ENCODE measurements at regions not wholly inside any gene's neighbourhood (a gene's known extent, or its start where the extent isn't known, plus 50 kb on each side); places are given as distances from the start of the nearest gene placed in this dataset.

GRCh38 chr13:61029064-61029463 lies 386.6 kb downstream of the PCDH20 start:
- no peak overlapping the region for H3K9ac ChIP-seq (replicated peaks in 1 of 4; ENCODE audit: extremely low read depth in 1 of 4, low read depth in 3 of 4, low read length in 3 of 4)
- no peaks in the 10 kb centered on the region for H3K79me1 ChIP-seq (ENCODE audit: low read depth, low read length)
- POLR2A ChIA-PET (ENCODE audit: partially characterized antibody): no interaction called here
- no peak overlapping the region for H4K8ac ChIP-seq (ENCODE audit: extremely low read depth, insufficient read depth, low read length)
- H3K14ac ChIP-seq (ENCODE audit: insufficient read length): no peak overlapping the region
- no peaks in the 10 kb centered on the region for H3K9me3 ChIP-seq (ENCODE audit: insufficient read depth in 2 of 2, low read depth in 1 of 2, low read length in 1 of 2)
- no peak overlapping the region for H2BK120ac ChIP-seq (replicated peaks; ENCODE audit: low read depth, low read length)
- peak overlapping the region; percentile 20; the same call in 1 of the 2 replicates for H2AFZ ChIP-seq (ENCODE audit: low read length)
- H2BK12ac ChIP-seq (ENCODE audit: low read depth, low read length): no peak overlapping the region
- H4K5ac ChIP-seq (ENCODE audit: insufficient read length, low read depth, low read length): no peak overlapping the region
- no peaks in the 10 kb centered on the region for H3K4me1 ChIP-seq (replicated peaks in 1 of 4; ENCODE audit: control insufficient read depth in 3 of 4, insufficient read depth in 4 of 4, low read length in 3 of 4)
- H3K4ac ChIP-seq (replicated peaks; ENCODE audit: insufficient read length, low read depth, low read length): no peak overlapping the region
- H4K20me1 ChIP-seq (replicated peaks in 1 of 2; ENCODE audit: control insufficient read depth in 1 of 2, insufficient read depth in 2 of 2, low read length in 2 of 2): no peaks in the 10 kb centered on the region
- TF ChIP-seq, protein P1, sequence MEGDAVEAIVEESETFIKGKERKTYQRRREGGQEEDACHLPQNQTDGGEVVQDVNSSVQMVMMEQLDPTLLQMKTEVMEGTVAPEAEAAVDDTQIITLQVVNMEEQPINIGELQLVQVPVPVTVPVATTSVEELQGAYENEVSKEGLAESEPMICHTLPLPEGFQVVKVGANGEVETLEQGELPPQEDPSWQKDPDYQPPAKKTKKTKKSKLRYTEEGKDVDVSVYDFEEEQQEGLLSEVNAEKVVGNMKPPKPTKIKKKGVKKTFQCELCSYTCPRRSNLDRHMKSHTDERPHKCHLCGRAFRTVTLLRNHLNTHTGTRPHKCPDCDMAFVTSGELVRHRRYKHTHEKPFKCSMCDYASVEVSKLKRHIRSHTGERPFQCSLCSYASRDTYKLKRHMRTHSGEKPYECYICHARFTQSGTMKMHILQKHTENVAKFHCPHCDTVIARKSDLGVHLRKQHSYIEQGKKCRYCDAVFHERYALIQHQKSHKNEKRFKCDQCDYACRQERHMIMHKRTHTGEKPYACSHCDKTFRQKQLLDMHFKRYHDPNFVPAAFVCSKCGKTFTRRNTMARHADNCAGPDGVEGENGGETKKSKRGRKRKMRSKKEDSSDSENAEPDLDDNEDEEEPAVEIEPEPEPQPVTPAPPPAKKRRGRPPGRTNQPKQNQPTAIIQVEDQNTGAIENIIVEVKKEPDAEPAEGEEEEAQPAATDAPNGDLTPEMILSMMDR (IDR thresholded peaks at IDR 0.05; ENCODE audit: control extremely low read depth in 1 of 3, insufficient read depth in 1 of 3, low read depth in 1 of 3, low read length in 3 of 3): peak in 2 of 3 experiments; percentile 41 to 45; a peak in 3 of 4 replicates
- no peak for TF ChIP-seq TCF12 (IDR thresholded peaks at IDR 0.05; ENCODE audit: low read depth, low read length)
- peak; percentile 17 to 30; a peak in 1 of 4 replicates for TF ChIP-seq RAD21 (IDR thresholded peaks at IDR 0.05 in 1 of 2, conservative IDR thresholded peaks at IDR 0.05 in 1 of 2; ENCODE audit: low read depth in 2 of 2, low read length in 2 of 2)
- CTCF ChIA-PET (ENCODE audit: partially characterized antibody): interaction anchor here (0.8 to 1.8 kb wide), 6 partner anchors 8 to 382 kb away, joined by 3 to 6 read pairs (median 4); no protein-coding TSS in a partner anchor
- no peak overlapping the region for H2AK5ac ChIP-seq (ENCODE audit: low read depth, low read length)
- no peaks in the 10 kb centered on the region for H3K79me2 ChIP-seq (ENCODE audit: control insufficient read depth in 1 of 2, insufficient read depth in 2 of 2, low read length in 2 of 2)
- H3K23me2 ChIP-seq (ENCODE audit: low read depth, low read length): no peaks in the 10 kb centered on the region; the same call in 1 of the 2 replicates
- H3K27me3 ChIP-seq (replicated peaks in 1 of 4; ENCODE audit: control insufficient read depth in 3 of 4, extremely low read depth in 1 of 4, insufficient read depth in 3 of 4, low read length in 3 of 4): peaks cover 0 to 1% (median 0%) of the 10 kb centered on the region in 4 experiments; a peak in 1 of 7 replicates
- no peak overlapping the region for H4K91ac ChIP-seq (replicated peaks; ENCODE audit: insufficient read length, low read length)
- H3K4me3 ChIP-seq (ENCODE audit: extremely low read depth in 1 of 4, insufficient read depth in 2 of 4, low read depth in 3 of 4, low read length in 4 of 4): no peak overlapping the region
- H3K56ac ChIP-seq (replicated peaks; ENCODE audit: insufficient read length, low read depth, low read length): no peak overlapping the region
- no peak overlapping the region for H3K27ac ChIP-seq (ENCODE audit: low read depth, low read length)
- H2BK5ac ChIP-seq (ENCODE audit: low read depth, low read length): no peak overlapping the region
- FAIRE-seq (no peak), DNase-seq (ENCODE audit: low read depth in 1 of 2, low spot score in 2 of 2) (no peak)
- no peak overlapping the region for H2BK20ac ChIP-seq (ENCODE audit: low read length)
- no peaks in the 10 kb centered on the region for H3K36me3 ChIP-seq (ENCODE audit: control insufficient read depth in 2 of 4, insufficient read depth in 4 of 4, low read length in 3 of 4)
- H3K18ac ChIP-seq (ENCODE audit: extremely low read depth, low read length): no peak overlapping the region
- no peak overlapping the region for H2BK15ac ChIP-seq (ENCODE audit: low read length)
- 87% methylated on average over 2 of the region's 2 CpGs; no CpG with 5 or more reads in 1 of the 2 experiments for WGBS, 2 experiments (ENCODE audit: extremely low coverage in 1 of 2, insufficient coverage in 1 of 2, insufficient read length in 1 of 2, insufficient replicate concordance in 2 of 2, low coverage in 1 of 2, low lambda C conversion rate in 2 of 2, missing lambda C conversion rate in 1 of 2)
- no peak overlapping the region for H3K4me2 ChIP-seq (ENCODE audit: insufficient read depth in 1 of 2, low read depth in 2 of 2, low read length in 2 of 2)
- no peak overlapping the region for H3K23ac ChIP-seq (ENCODE audit: insufficient read length)
